ENCODE measurements at regions not wholly inside any gene's neighbourhood (a gene's known extent, or its start where the extent isn't known, plus 50 kb on each side); places are given as distances from the start of the nearest gene placed in this dataset.

GRCh38 chr3:177249203-177249602, 51.9 kb upstream of the TBL1XR1 start:
- no peak overlapping the region for H3K27ac Mint-ChIP-seq (ENCODE audit: unreplicated experiment)
- no peak overlapping the region for H3K4me3 Mint-ChIP-seq (ENCODE audit: unreplicated experiment)
- no peak for TF ChIP-seq CTCF (IDR thresholded peaks at IDR 0.05)
- H3K9me3 Mint-ChIP-seq (ENCODE audit: unreplicated experiment), result no peaks in the 10 kb centered on the region
- H3K27me3 Mint-ChIP-seq (ENCODE audit: unreplicated experiment), result no peaks in the 10 kb centered on the region
- H3K4me1 Mint-ChIP-seq (ENCODE audit: unreplicated experiment), result peaks cover 15% of the 10 kb centered on the region
- no peaks in the 10 kb centered on the region for H3K36me3 Mint-ChIP-seq (ENCODE audit: unreplicated experiment)
- peak; percentile 51 for DNase-seq (ENCODE audit: extremely low spot score, unreplicated experiment)

GRCh38 chr3:177250151-177250550, 52.9 kb upstream of the TBL1XR1 start:
- peak; percentile 15 for DNase-seq (ENCODE audit: extremely low spot score, unreplicated experiment)

GRCh38 chr3:177251755-177252154, 54.5 kb upstream of the TBL1XR1 start:
- no peaks in the 10 kb centered on the region for H3K27me3 Mint-ChIP-seq (ENCODE audit: unreplicated experiment)
- no peak for TF ChIP-seq CTCF (IDR thresholded peaks at IDR 0.05)
- no peaks in the 10 kb centered on the region for H3K36me3 Mint-ChIP-seq (ENCODE audit: unreplicated experiment)
- no peak overlapping the region for H3K4me3 Mint-ChIP-seq (ENCODE audit: unreplicated experiment)
- H3K27ac Mint-ChIP-seq (ENCODE audit: unreplicated experiment), result no peak overlapping the region
- no peak for DNase-seq (ENCODE audit: extremely low spot score, unreplicated experiment)
- H3K9me3 Mint-ChIP-seq (ENCODE audit: unreplicated experiment), result no peaks in the 10 kb centered on the region
- H3K4me1 Mint-ChIP-seq (ENCODE audit: unreplicated experiment), result peaks cover 16% of the 10 kb centered on the region

More at GRCh38 chr3:177250151-177250550, 52.9 kb upstream of the TBL1XR1 start:
- Mint-ChIP-seq H3K27me3 (ENCODE audit: unreplicated experiment) (no peaks in the 10 kb centered on the region), H3K4me1 (ENCODE audit: unreplicated experiment) (peaks cover 15% of the 10 kb centered on the region), H3K9me3 (ENCODE audit: unreplicated experiment) (no peaks in the 10 kb centered on the region), H3K36me3 (ENCODE audit: unreplicated experiment) (no peaks in the 10 kb centered on the region), H3K4me3 (ENCODE audit: unreplicated experiment) (no peak overlapping the region), H3K27ac (ENCODE audit: unreplicated experiment) (peak overlapping the region; percentile 77)
- TF ChIP-seq CTCF (IDR thresholded peaks at IDR 0.05), result no peak

DNA sequence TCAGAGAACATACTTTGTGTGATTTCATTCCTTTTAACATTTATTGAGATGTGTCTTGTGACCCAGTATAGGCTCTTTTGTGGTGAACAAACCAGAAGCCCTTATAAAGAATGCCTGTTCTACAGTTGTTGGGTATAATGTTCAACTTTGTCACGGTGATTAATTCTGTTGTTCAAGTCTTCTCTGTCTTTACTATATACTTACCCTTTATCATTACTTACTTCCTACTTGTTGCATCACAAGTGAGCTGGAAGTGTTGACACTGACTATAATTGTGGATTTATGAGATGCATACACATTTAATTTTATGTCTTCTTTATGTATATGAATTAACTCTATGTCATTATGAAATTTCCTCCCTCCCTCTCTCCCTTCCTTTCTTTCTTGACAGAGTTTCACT, 59.7 kb upstream of the TBL1XR1 start:
- Mint-ChIP-seq H3K27ac (ENCODE audit: unreplicated experiment) (no peak overlapping the region), H3K4me1 (ENCODE audit: unreplicated experiment) (peaks cover 12% of the 10 kb centered on the region), H3K27me3 (ENCODE audit: unreplicated experiment) (no peaks in the 10 kb centered on the region), H3K9me3 (ENCODE audit: unreplicated experiment) (no peaks in the 10 kb centered on the region), H3K36me3 (ENCODE audit: unreplicated experiment) (no peaks in the 10 kb centered on the region), H3K4me3 (ENCODE audit: unreplicated experiment) (no peak overlapping the region)
- no peak for DNase-seq (ENCODE audit: extremely low spot score, unreplicated experiment)
- TF ChIP-seq CTCF (IDR thresholded peaks at IDR 0.05), result no peak

GRCh38 chr3:177257625-177258024, 60.3 kb upstream of the TBL1XR1 start:
- TF ChIP-seq CTCF (IDR thresholded peaks at IDR 0.05), result no peak
- no peak overlapping the region for H3K27ac Mint-ChIP-seq (ENCODE audit: unreplicated experiment)
- H3K9me3 Mint-ChIP-seq (ENCODE audit: unreplicated experiment), result no peaks in the 10 kb centered on the region
- DNase-seq (ENCODE audit: extremely low spot score, unreplicated experiment), result no peak
- H3K36me3 Mint-ChIP-seq (ENCODE audit: unreplicated experiment), result no peaks in the 10 kb centered on the region
- no peaks in the 10 kb centered on the region for H3K27me3 Mint-ChIP-seq (ENCODE audit: unreplicated experiment)
- no peak overlapping the region for H3K4me3 Mint-ChIP-seq (ENCODE audit: unreplicated experiment)
- H3K4me1 Mint-ChIP-seq (ENCODE audit: unreplicated experiment), result peaks cover 19% of the 10 kb centered on the region
